ENCODE measurements at regions not wholly inside any gene's neighbourhood (a gene's known extent, or its start where the extent isn't known, plus 50 kb on each side); places are given as distances from the start of the nearest gene placed in this dataset.

- TF ChIP-seq, protein P1, sequence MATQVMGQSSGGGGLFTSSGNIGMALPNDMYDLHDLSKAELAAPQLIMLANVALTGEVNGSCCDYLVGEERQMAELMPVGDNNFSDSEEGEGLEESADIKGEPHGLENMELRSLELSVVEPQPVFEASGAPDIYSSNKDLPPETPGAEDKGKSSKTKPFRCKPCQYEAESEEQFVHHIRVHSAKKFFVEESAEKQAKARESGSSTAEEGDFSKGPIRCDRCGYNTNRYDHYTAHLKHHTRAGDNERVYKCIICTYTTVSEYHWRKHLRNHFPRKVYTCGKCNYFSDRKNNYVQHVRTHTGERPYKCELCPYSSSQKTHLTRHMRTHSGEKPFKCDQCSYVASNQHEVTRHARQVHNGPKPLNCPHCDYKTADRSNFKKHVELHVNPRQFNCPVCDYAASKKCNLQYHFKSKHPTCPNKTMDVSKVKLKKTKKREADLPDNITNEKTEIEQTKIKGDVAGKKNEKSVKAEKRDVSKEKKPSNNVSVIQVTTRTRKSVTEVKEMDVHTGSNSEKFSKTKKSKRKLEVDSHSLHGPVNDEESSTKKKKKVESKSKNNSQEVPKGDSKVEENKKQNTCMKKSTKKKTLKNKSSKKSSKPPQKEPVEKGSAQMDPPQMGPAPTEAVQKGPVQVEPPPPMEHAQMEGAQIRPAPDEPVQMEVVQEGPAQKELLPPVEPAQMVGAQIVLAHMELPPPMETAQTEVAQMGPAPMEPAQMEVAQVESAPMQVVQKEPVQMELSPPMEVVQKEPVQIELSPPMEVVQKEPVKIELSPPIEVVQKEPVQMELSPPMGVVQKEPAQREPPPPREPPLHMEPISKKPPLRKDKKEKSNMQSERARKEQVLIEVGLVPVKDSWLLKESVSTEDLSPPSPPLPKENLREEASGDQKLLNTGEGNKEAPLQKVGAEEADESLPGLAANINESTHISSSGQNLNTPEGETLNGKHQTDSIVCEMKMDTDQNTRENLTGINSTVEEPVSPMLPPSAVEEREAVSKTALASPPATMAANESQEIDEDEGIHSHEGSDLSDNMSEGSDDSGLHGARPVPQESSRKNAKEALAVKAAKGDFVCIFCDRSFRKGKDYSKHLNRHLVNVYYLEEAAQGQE (IDR thresholded peaks at IDR 0.05; ENCODE audit: low read depth, low read length), result no peak
- TF ChIP-seq SIX5 (IDR thresholded peaks at IDR 0.05; ENCODE audit: low read depth, low read length, severe bottlenecking), result no peak
- no peak for TF ChIP-seq SREBF2 (IDR thresholded peaks at IDR 0.05; ENCODE audit: low read length)
- TF ChIP-seq MEF2A (IDR thresholded peaks at IDR 0.05; ENCODE audit: insufficient read depth, low read depth, low read length), result no peak
- TF ChIP-seq MTA3 (IDR thresholded peaks at IDR 0.05; ENCODE audit: borderline replicate concordance, low read length), result no peak
- TF ChIP-seq ASH2L (IDR thresholded peaks at IDR 0.05; ENCODE audit: borderline replicate concordance, low read depth), result no peak
- TF ChIP-seq SMC3 (IDR thresholded peaks at IDR 0.05; ENCODE audit: borderline replicate concordance, low read length), result no peak
- TF ChIP-seq WRNIP1 (IDR thresholded peaks at IDR 0.05; ENCODE audit: borderline replicate concordance, low read depth, low read length), result no peak
- TF ChIP-seq STAT1 (conservative IDR thresholded peaks at IDR 0.05), result no peak
Observed at GRCh38 chr4:54548831-54549460, 108.8 kb upstream of the KIT start (continued).

Data from GM12878 (cell line).